Suprapubic skin (tissue), 4 donors: ENCODE measurements at regions not wholly inside any gene's neighbourhood (a gene's known extent, or its start where the extent isn't known, plus 50 kb on each side); places are given as distances from the start of the nearest gene placed in this dataset.

ENCODE experiments used
- CTCF ChIP-seq, 2 donors: fragments of 200-600 bp in 1 of 2; fragments of 450-650 bp in 1 of 2; sonication (generic) in 1 of 2; IDR thresholded peaks; one replicate each; pipeline ENCODE4 v1.5.1; 2016 to 2019; ENCODE audit warnings: antibody characterized with exemption in 2 of 2, mild to moderate bottlenecking in 1 of 2, moderate library complexity in 1 of 2
- EP300 ChIP-seq: sonication (generic); formaldehyde crosslinking; IDR thresholded peaks from one replicate; pipeline ENCODE4 v1.6.1; 2017; ENCODE audit warnings: antibody characterized with exemption
- POLR2A ChIP-seq, 2 donors: fragments of 450-650 bp; IDR thresholded peaks; one replicate each; pipeline ENCODE4 v1.6.1; 2017; ENCODE audit warnings: antibody characterized with exemption in 2 of 2, mild to moderate bottlenecking in 2 of 2, moderate library complexity in 2 of 2
- POLR2AphosphoS5 ChIP-seq, 3 donors: sonication (generic); formaldehyde crosslinking; IDR thresholded peaks; one replicate each; pipeline ENCODE4 v1.6.1; 2017; ENCODE audit warnings: antibody characterized with exemption in 3 of 3

- TF ChIP-seq EP300: no peak
- TF ChIP-seq CTCF (IDR thresholded peaks at IDR 0.05): no peak
- TF ChIP-seq POLR2AphosphoS5 (IDR thresholded peaks at IDR 0.05): no peak
- no peak for TF ChIP-seq POLR2A (IDR thresholded peaks at IDR 0.05)
These were observed 851.0 kb downstream of the DIPK2A start for GRCh38 chr3:144822671-144823070.
